Caco-2 (cell line): ENCODE measurements at regions not wholly inside any gene's neighbourhood (a gene's known extent, or its start where the extent isn't known, plus 50 kb on each side); places are given as distances from the start of the nearest gene placed in this dataset.
A peak's percentile ranks its signal among the peaks of the same experiment; 100 is the strongest.

ENCODE experiments used
- BruUV-seq: library from RNA; stranded (reverse); fragments of 400-500 nt; replicated peaks from 2 replicates; lab custom pipeline; 2021; lab: Mats Ljungman, UMichigan
- CTCF ChIA-PET: fragments of 300-600 bp; sonication (Branson Sonifier 250); formaldehyde crosslinking; loops from one replicate; lab custom pipeline; 2022; ENCODE audit warnings: antibody characterized with exemption; lab: Charles Lee
- POLR2A ChIA-PET: fragments of 300-600 bp; sonication (Branson Sonifier 250); formaldehyde crosslinking; loops from one replicate; lab custom pipeline; 2022; ENCODE audit warnings: antibody characterized with exemption; lab: Charles Lee
- DNase-seq, 2 experiments: peaks; one replicate each; pipeline versions ENCODE4 v3.0.0 to v3.0.0-alpha.2; 2020 to 2022
- H3K27me3 ChIP-seq: replicated peaks from 2 replicates; pipeline ENCODE4 v1.6.0; 2011; ENCODE audit warnings: low read length; ENCODE audit not compliant: control insufficient read depth, insufficient read depth
- H3K36me3 ChIP-seq: 2 replicates; pipeline ENCODE4 v1.5.1; 2011; ENCODE audit warnings: low read length; ENCODE audit not compliant: control insufficient read depth, insufficient read depth
- H3K4me1 ChIP-seq: fragments of 250-450 bp; sonication (Bioruptor Pico); 2 replicates; pipeline ENCODE4 v1.5.1; 2020; ENCODE audit warnings: mild to moderate bottlenecking
- H3K4me3 ChIP-seq: 2 replicates; pipeline ENCODE4 v1.5.1; 2011; ENCODE audit warnings: low read depth, mild to moderate bottlenecking, control low read depth, low read length
- H3K9me3 ChIP-seq: fragments of 250-450 bp; sonication (Bioruptor Pico); 2 replicates; pipeline ENCODE4 v1.5.1; 2020; ENCODE audit warnings: mild to moderate bottlenecking, moderate library complexity
- H3K27ac Mint-ChIP-seq: one replicate; pipeline ENCODE4 v1.8.0; 2022; ENCODE audit warnings: mixed read lengths; ENCODE audit not compliant: unreplicated experiment
- H3K27me3 Mint-ChIP-seq: one replicate; pipeline ENCODE4 v1.8.0; 2022; ENCODE audit warnings: mixed read lengths; ENCODE audit not compliant: insufficient read depth, unreplicated experiment
- H3K36me3 Mint-ChIP-seq: one replicate; pipeline ENCODE4 v1.8.0; 2022; ENCODE audit warnings: mild to moderate bottlenecking, mixed read lengths; ENCODE audit not compliant: insufficient read depth, unreplicated experiment
- H3K4me1 Mint-ChIP-seq: one replicate; pipeline ENCODE4 v1.8.0; 2022; ENCODE audit warnings: low read depth, mixed read lengths; ENCODE audit not compliant: unreplicated experiment
- H3K4me3 Mint-ChIP-seq: one replicate; pipeline ENCODE4 v1.8.0; 2022; ENCODE audit warnings: mild to moderate bottlenecking, moderate library complexity, mixed read lengths; ENCODE audit not compliant: unreplicated experiment
- H3K9me3 Mint-ChIP-seq: one replicate; pipeline ENCODE4 v1.8.0; 2022; ENCODE audit warnings: mixed read lengths; ENCODE audit not compliant: unreplicated experiment
- intact Hi-C: fragments of 100-400 bp; cut with micrococcal nuclease; formaldehyde crosslinking; loops from one replicate; pipeline ENCODE4 v1.10.0; 2022; ENCODE audit not compliant: unreplicated experiment
- TF ChIP-seq, protein P1 (sequence below), 2 experiments: fragments of 200-600 bp in 1 of 2; IDR thresholded peaks; 1 replicate in 1 of 2; 2 replicates in 1 of 2; pipeline versions ENCODE4 v1.5.1 to v1.8.0; 2011 to 2022; ENCODE audit warnings: antibody characterized with exemption in 1 of 2, control low read depth in 1 of 2, inconsistent platforms in 1 of 2, low read depth in 1 of 2, low read length in 1 of 2, mild to moderate bottlenecking in 1 of 2, moderate library complexity in 1 of 2; ENCODE audit not compliant: insufficient read depth in 1 of 2, severe bottlenecking in 1 of 2, unreplicated experiment in 1 of 2

DNA sequence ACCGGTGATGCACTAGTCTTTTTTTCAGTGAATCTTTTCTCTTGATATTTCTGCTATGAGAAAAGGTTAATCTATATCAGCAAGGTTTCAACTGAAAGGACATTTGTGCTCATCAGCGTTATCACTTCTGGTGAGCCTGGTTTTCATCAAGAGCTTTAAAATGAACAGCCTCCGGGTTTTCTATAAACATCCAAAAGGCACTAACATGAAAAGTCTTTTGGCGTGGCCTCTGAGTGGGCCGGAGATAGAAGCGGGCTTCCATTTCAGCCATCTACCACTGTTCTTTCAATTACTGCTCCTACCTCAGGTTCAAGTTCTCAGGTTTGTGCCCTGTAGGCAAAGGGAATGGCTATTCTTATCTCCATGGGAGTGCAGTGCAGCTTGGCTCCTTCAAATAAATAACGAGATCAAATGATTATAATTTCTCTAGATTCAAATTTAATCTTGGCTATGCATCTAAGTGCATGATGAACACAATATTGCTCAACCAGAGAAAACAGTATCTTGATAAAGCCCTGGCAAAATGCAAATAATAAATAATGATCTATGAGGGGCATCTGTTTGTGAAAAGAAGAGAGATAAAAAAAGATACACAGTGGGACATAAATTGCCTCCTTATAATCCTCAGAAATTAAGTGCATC, 314.8 kb downstream of the CDH2 start:
- Histone ChIP-seq H3K4me3 (no peak overlapping the region), H3K36me3 (no peaks in the 10 kb centered on the region), H3K27me3 (no peaks in the 10 kb centered on the region), H3K9me3 (no peaks in the 10 kb centered on the region), H3K4me1 (no peaks in the 10 kb centered on the region)
- ChIA-PET CTCF (no interaction called here), POLR2A (no interaction called here)
- Mint-ChIP-seq H3K36me3 (no peaks in the 10 kb centered on the region), H3K4me3 (no peak overlapping the region), H3K9me3 (no peaks in the 10 kb centered on the region), H3K27ac (no peak overlapping the region), H3K4me1 (no peaks in the 10 kb centered on the region), H3K27me3 (no peaks in the 10 kb centered on the region)
- no peak for DNase-seq
- no TSS peak for BruUV-seq
- TF ChIP-seq, protein P1, sequence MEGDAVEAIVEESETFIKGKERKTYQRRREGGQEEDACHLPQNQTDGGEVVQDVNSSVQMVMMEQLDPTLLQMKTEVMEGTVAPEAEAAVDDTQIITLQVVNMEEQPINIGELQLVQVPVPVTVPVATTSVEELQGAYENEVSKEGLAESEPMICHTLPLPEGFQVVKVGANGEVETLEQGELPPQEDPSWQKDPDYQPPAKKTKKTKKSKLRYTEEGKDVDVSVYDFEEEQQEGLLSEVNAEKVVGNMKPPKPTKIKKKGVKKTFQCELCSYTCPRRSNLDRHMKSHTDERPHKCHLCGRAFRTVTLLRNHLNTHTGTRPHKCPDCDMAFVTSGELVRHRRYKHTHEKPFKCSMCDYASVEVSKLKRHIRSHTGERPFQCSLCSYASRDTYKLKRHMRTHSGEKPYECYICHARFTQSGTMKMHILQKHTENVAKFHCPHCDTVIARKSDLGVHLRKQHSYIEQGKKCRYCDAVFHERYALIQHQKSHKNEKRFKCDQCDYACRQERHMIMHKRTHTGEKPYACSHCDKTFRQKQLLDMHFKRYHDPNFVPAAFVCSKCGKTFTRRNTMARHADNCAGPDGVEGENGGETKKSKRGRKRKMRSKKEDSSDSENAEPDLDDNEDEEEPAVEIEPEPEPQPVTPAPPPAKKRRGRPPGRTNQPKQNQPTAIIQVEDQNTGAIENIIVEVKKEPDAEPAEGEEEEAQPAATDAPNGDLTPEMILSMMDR (IDR thresholded peaks at IDR 0.05; ENCODE audit: insufficient read depth in 1 of 2, low read depth in 1 of 2, low read length in 1 of 2, severe bottlenecking in 1 of 2, unreplicated experiment in 1 of 2) = no peak
- intact Hi-C loops = no loop called here

DNA sequence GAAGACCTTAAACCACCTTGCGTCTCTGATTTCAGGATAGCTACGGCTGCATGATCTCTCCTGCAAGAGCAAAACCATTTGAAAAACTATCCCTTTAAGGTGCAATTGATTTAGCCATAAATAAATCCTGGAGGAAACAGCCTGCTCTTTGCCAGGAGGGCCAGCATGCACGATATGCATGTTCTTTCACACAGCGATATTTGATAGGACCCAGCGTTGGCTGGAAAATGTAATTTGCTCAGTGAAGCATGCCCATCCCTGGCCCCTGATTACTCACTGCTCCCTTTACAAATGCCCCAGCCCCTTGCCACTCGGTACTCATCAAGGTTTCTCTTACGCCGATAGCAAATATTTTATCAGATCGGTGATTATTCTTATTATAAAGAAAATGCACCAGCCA, 315.4 kb downstream of the CDH2 start:
- Histone ChIP-seq H3K4me3 (no peak overlapping the region), H3K4me1 (no peaks in the 10 kb centered on the region), H3K36me3 (no peaks in the 10 kb centered on the region), H3K9me3 (no peaks in the 10 kb centered on the region), H3K27me3 (no peaks in the 10 kb centered on the region)
- no peak for DNase-seq
- H3K9me3 Mint-ChIP-seq = no peaks in the 10 kb centered on the region
- no peaks in the 10 kb centered on the region for H3K36me3 Mint-ChIP-seq
- intact Hi-C loops = no loop called here
- no peak overlapping the region for H3K27ac Mint-ChIP-seq
- TF ChIP-seq, protein P1 (IDR thresholded peaks at IDR 0.05; ENCODE audit: insufficient read depth in 1 of 2, low read depth in 1 of 2, low read length in 1 of 2, severe bottlenecking in 1 of 2, unreplicated experiment in 1 of 2) = no peak
- H3K27me3 Mint-ChIP-seq = no peaks in the 10 kb centered on the region
- no peak overlapping the region for H3K4me3 Mint-ChIP-seq
- no peaks in the 10 kb centered on the region for H3K4me1 Mint-ChIP-seq
- CTCF ChIA-PET = no interaction called here
- POLR2A ChIA-PET = no interaction called here
- no TSS peak for BruUV-seq

DNA sequence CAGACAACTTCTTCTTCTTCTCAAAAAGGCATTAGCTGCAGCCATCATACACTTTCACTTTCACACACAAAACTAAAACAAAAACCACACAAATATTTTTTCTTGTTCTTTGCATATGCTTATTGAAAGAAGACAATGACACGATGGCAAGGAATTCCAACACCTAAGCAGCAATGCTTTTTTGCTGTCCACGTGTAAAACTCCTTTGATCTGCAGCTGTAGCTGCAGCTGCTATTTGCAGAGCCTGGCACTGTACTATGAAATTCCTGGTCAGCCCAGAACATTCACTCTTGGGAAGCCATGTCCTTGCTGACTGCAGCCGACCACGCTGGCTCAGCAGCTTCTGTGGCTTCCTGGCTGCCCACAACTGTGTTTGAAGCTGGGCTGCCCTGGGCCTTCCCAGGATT, 316.2 kb downstream of the CDH2 start:
- ChIA-PET POLR2A (no interaction called here), CTCF (no interaction called here)
- Mint-ChIP-seq H3K4me3 (no peak overlapping the region), H3K27me3 (no peaks in the 10 kb centered on the region), H3K27ac (no peak overlapping the region), H3K9me3 (no peaks in the 10 kb centered on the region), H3K4me1 (no peaks in the 10 kb centered on the region), H3K36me3 (no peaks in the 10 kb centered on the region)
- H3K36me3 ChIP-seq = no peaks in the 10 kb centered on the region
- no TSS peak for BruUV-seq
- DNase-seq = peak in 1 of 2 experiments; percentile 2
- no peaks in the 10 kb centered on the region for H3K4me1 ChIP-seq
- H3K4me3 ChIP-seq = no peak overlapping the region
- H3K9me3 ChIP-seq = no peaks in the 10 kb centered on the region
- intact Hi-C loops = no loop called here
- H3K27me3 ChIP-seq = no peaks in the 10 kb centered on the region
- TF ChIP-seq, protein P1 (IDR thresholded peaks at IDR 0.05; ENCODE audit: insufficient read depth in 1 of 2, low read depth in 1 of 2, low read length in 1 of 2, severe bottlenecking in 1 of 2, unreplicated experiment in 1 of 2) = no peak
